GM12878 (cell line): ENCODE measurements at regions not wholly inside any gene's neighbourhood (a gene's known extent, or its start where the extent isn't known, plus 50 kb on each side); places are given as distances from the start of the nearest gene placed in this dataset.

Experiments used
- ATAC-seq: fragments of 200-7000 bp; cut with Tn5 transposase; 3 replicates; pipeline ENCODE4 v1.9.1; 2020; ENCODE audit warnings: mild to moderate bottlenecking, moderate library complexity
- BruUV-seq: library from RNA; stranded (reverse); fragments of 400-500 nt; replicated peaks from 2 replicates; lab custom pipeline; 2021; lab: Mats Ljungman, UMichigan
- CTCF ChIA-PET: fragments of 300-600 bp; sonication (Branson Sonifier 250); formaldehyde crosslinking; extraction: SDS; loops from one replicate; lab custom pipeline; 2021; ENCODE audit warnings: inconsistent platforms; lab: Yijun Ruan, JAX
- POLR2A ChIA-PET: fragments of 350-600 bp; formaldehyde crosslinking; extraction: SDS; loops from one replicate; lab custom pipeline; 2021; ENCODE audit warnings: inconsistent platforms; lab: Charles Lee
- RAD21 ChIA-PET: fragments of 300-600 bp; sonication (Branson Sonifier 250); formaldehyde crosslinking; loops from one replicate; lab custom pipeline; 2023; ENCODE audit warnings: antibody characterized with exemption; ENCODE audit not compliant: unreplicated experiment; lab: Charles Lee
- SMC1A ChIA-PET: fragments of 300-600 bp; sonication (Branson Sonifier 250); formaldehyde crosslinking; loops from one replicate; lab custom pipeline; 2023; ENCODE audit not compliant: unreplicated experiment, uncharacterized antibody; lab: Charles Lee
- DNase-seq: peaks from one replicate; pipeline ENCODE4 v3.0.0-alpha.2; 2011; ENCODE audit warnings: low read depth, low spot score
- FAIRE-seq: peaks from 3 replicates; lab custom pipeline; 2011; peaks lifted over from hg19 to GRCh38; lab: Jason Lieb, UNC
- H2AFZ ChIP-seq: 2 replicates; pipeline ENCODE4 v1.6.0; 2011; ENCODE audit warnings: low read depth, low read length, control low read depth; ENCODE audit not compliant: control insufficient read depth
- H3K27ac ChIP-seq: 2 replicates; pipeline ENCODE4 v1.5.1; 2011; ENCODE audit warnings: control low read depth; ENCODE audit not compliant: control insufficient read depth, insufficient read depth
- H3K27me3 ChIP-seq, 2 experiments: replicated peaks in 1 of 2; 2 replicates each; pipeline versions ENCODE4 v1.6.0 to v1.6.1; 2011; ENCODE audit warnings: low read length in 1 of 2; ENCODE audit not compliant: control insufficient read depth in 2 of 2, insufficient read depth in 2 of 2
- H3K36me3 ChIP-seq, 2 experiments: 2 replicates each; pipeline ENCODE4 v1.5.1; 2011; ENCODE audit warnings: low read length in 1 of 2; ENCODE audit not compliant: control insufficient read depth in 2 of 2, insufficient read depth in 2 of 2
- H3K4me1 ChIP-seq: 2 replicates; pipeline ENCODE4 v1.6.1; 2011; ENCODE audit warnings: mild to moderate bottlenecking, low read length, moderate library complexity, mixed read lengths; ENCODE audit not compliant: control insufficient read depth, insufficient read depth
- H3K4me2 ChIP-seq: 2 replicates; pipeline ENCODE4 v1.6.0; 2011; ENCODE audit warnings: control low read depth; ENCODE audit not compliant: control insufficient read depth, insufficient read depth
- H3K4me3 ChIP-seq: fragments of 200-600 bp; sonication (generic); 2 replicates; pipeline ENCODE4 v1.5.1; 2016
- H3K79me2 ChIP-seq: 2 replicates; pipeline ENCODE4 v1.6.0; 2011; ENCODE audit warnings: low read length; ENCODE audit not compliant: control insufficient read depth, insufficient read depth
- H3K9ac ChIP-seq: 2 replicates; pipeline ENCODE4 v1.8.0; 2011; ENCODE audit warnings: low read length, control low read depth, mixed read lengths; ENCODE audit not compliant: control insufficient read depth, insufficient read depth
- H3K9me3 ChIP-seq: replicated peaks from 3 replicates; pipeline ENCODE4 v1.5.1; 2011; ENCODE audit warnings: mild to moderate bottlenecking, low read length; ENCODE audit not compliant: control insufficient read depth, insufficient read depth
- H4K20me1 ChIP-seq: 2 replicates; pipeline ENCODE4 v1.6.0; 2011; ENCODE audit not compliant: control insufficient read depth, insufficient read depth
- BCLAF1 ChIP-seq: fragments of 450-650 bp; IDR thresholded peaks from 2 replicates; pipeline ENCODE4 v1.6.1; 2017; ENCODE audit warnings: antibody characterized with exemption, mild to moderate bottlenecking, moderate library complexity
- BMI1 ChIP-seq: fragments of 450-650 bp; IDR thresholded peaks from 2 replicates; pipeline ENCODE4 v1.6.1; 2016; ENCODE audit warnings: mild to moderate bottlenecking, moderate library complexity, borderline replicate concordance
- CBX3 ChIP-seq: fragments of 200-600 bp; sonication (generic); IDR thresholded peaks from 2 replicates; pipeline ENCODE4 v1.6.1; 2016; ENCODE audit warnings: low read depth, borderline replicate concordance
- CEBPB ChIP-seq, 2 experiments: fragments of 150-350 bp in 1 of 2; IDR thresholded peaks; 2 replicates each; pipeline ENCODE4 v1.6.1; 2012 to 2014; ENCODE audit warnings: low read depth in 2 of 2, low read length in 2 of 2, borderline replicate concordance in 1 of 2, inconsistent platforms in 1 of 2
- CREM ChIP-seq: IDR thresholded peaks from 2 replicates; pipeline ENCODE4 v1.6.1; 2014; ENCODE audit warnings: antibody characterized with exemption, low read depth
- DPF2 ChIP-seq: fragments of 450-650 bp; IDR thresholded peaks from 2 replicates; pipeline ENCODE4 v1.6.1; 2017; ENCODE audit warnings: mild to moderate bottlenecking
- EGR1 ChIP-seq, 2 experiments: IDR thresholded peaks; 1 replicate in 1 of 2; 2 replicates in 1 of 2; pipeline ENCODE4 v1.6.1; 2011 to 2012; ENCODE audit warnings: low read depth in 2 of 2, low read length in 2 of 2, borderline replicate concordance in 1 of 2, mild to moderate bottlenecking in 1 of 2, moderate library complexity in 1 of 2
- GATAD2B ChIP-seq: fragments of 450-650 bp; conservative IDR thresholded peaks from 2 replicates; pipeline ENCODE4 v1.6.1; 2017; ENCODE audit warnings: low read depth, mild to moderate bottlenecking, moderate library complexity
- MEF2B ChIP-seq: fragments of 450-650 bp; IDR thresholded peaks from 2 replicates; pipeline ENCODE4 v1.6.1; 2018; ENCODE audit warnings: mild to moderate bottlenecking, moderate library complexity; ENCODE audit not compliant: partially characterized antibody, poor library complexity, severe bottlenecking
- MYB ChIP-seq: fragments of 150-350 bp; IDR thresholded peaks from 2 replicates; pipeline ENCODE4 v1.6.1; 2014; ENCODE audit warnings: mild to moderate bottlenecking, low read depth, low read length, borderline replicate concordance
- NFYA ChIP-seq: IDR thresholded peaks from 2 replicates; pipeline ENCODE4 v1.6.1; 2011; ENCODE audit warnings: low read depth, mild to moderate bottlenecking, low read length, improper control_type of control experiment, borderline replicate concordance
- PAX5 ChIP-seq: IDR thresholded peaks from 2 replicates; pipeline ENCODE4 v1.6.1; 2011; ENCODE audit warnings: low read depth, low read length, borderline replicate concordance
- ZBTB4 ChIP-seq: fragments of 450-650 bp; formaldehyde crosslinking; IDR thresholded peaks from 2 replicates; pipeline ENCODE4 v1.4.0; 2022; ENCODE audit warnings: mild to moderate bottlenecking, moderate library complexity
- ZNF274 ChIP-seq: IDR thresholded peaks from one replicate; pipeline ENCODE4 v1.8.0; 2011; ENCODE audit not compliant: insufficient read length, insufficient read depth
- WGBS: methylation state at CpG from one replicate; pipeline ENCODE4 v1.1.6; 2016; ENCODE audit warnings: low lambda C conversion rate; ENCODE audit not compliant: insufficient replicate concordance, insufficient coverage; ENCODE audit errors: missing lambda C conversion rate; 5-methylcytosine and 5-hydroxymethylcytosine counted together
- in situ Hi-C: fragments of 300-500 bp; cut with MboI; formaldehyde crosslinking; loops from 9 replicates; pipeline ENCODE4 v1.14.3; 2018; ENCODE audit warnings: mixed read lengths
- intact Hi-C: fragments of 100-400 bp; cut with micrococcal nuclease; formaldehyde crosslinking; loops from one replicate; pipeline ENCODE4 v1.14.2; 2022; ENCODE audit not compliant: unreplicated experiment

- Histone ChIP-seq H3K27ac (no peak overlapping the region), H4K20me1 (no peaks in the 10 kb centered on the region), H3K79me2 (no peaks in the 10 kb centered on the region), H3K4me3 (no peak overlapping the region), H3K4me2 (no peak overlapping the region), H3K4me1 (no peaks in the 10 kb centered on the region), H3K27me3 (no peaks in the 10 kb centered on the region), H3K36me3 (no peaks in the 10 kb centered on the region), H2AFZ (no peak overlapping the region), H3K9me3 (no peaks in the 10 kb centered on the region), H3K9ac (no peak overlapping the region)
- intact Hi-C loops, result no loop called here
- 0% methylated on average over 1 of the region's 1 CpG for WGBS
- ChIA-PET POLR2A (interaction anchor here (0.7 kb wide), 2 partner anchors 81 to 358 kb away, joined by 4 to 5 read pairs; no protein-coding TSS in a partner anchor), SMC1A (no interaction called here), RAD21 (no interaction called here), CTCF (no interaction called here)
- no peak for ATAC-seq
- in situ Hi-C loops, result no loop called here
- BruUV-seq, result no TSS peak
- FAIRE-seq, result no peak
- TF ChIP-seq MYB, result no peak
- no peak for TF ChIP-seq ZNF274
- TF ChIP-seq BMI1, result no peak
- no peak for TF ChIP-seq CEBPB (IDR thresholded peaks at IDR 0.05; ENCODE audit: borderline replicate concordance in 1 of 2, low read depth in 2 of 2, low read length in 2 of 2)
- TF ChIP-seq GATAD2B, result no peak
- no peak for TF ChIP-seq EGR1 (IDR thresholded peaks at IDR 0.05; ENCODE audit: borderline replicate concordance in 1 of 2, low read depth in 2 of 2, low read length in 2 of 2)
- no peak for TF ChIP-seq CBX3
- no peak for TF ChIP-seq BCLAF1
- TF ChIP-seq MEF2B, result no peak
- no peak for TF ChIP-seq NFYA
- TF ChIP-seq CREM, result no peak
- TF ChIP-seq DPF2, result no peak
- no peak for TF ChIP-seq ZBTB4 (CRISPR knock-in tag)
- TF ChIP-seq PAX5, result no peak
- DNase-seq, result no peak
Measured at GRCh38 chr13:90329641-90330040, 1017.8 kb upstream of the MIR17HG start.
